ENCODE measurements at regions not wholly inside any gene's neighbourhood (a gene's known extent, or its start where the extent isn't known, plus 50 kb on each side); places are given as distances from the start of the nearest gene placed in this dataset.

- no peak for DNase-seq
These were observed 68.9 kb upstream of the TLE3 start for GRCh38 chr15:70166506-70167087.

- no peak for DNase-seq
These were observed 68.1 kb upstream of the TLE3 start for GRCh38 chr15:70165716-70166284.

GRCh38 chr15:70164910-70165715 is 67.4 kb upstream of the TLE3 start:
- DNase-seq = no peak

- DNase-seq = no peak
These were observed 66.6 kb upstream of the TLE3 start for GRCh38 chr15:70164156-70164900.

GRCh38 chr15:70160803-70161565 is 63.3 kb upstream of the TLE3 start:
- no peak for DNase-seq

- DNase-seq = no peak
These were observed 62.5 kb upstream of the TLE3 start for GRCh38 chr15:70160267-70160666.

- DNase-seq = no peak
These were observed 61.9 kb upstream of the TLE3 start for GRCh38 chr15:70159713-70160009.

- no peak for DNase-seq
These were observed 61.4 kb upstream of the TLE3 start for GRCh38 chr15:70159001-70159712.

GRCh38 chr15:70158309-70159000 is 60.7 kb upstream of the TLE3 start:
- DNase-seq = no peak

- no peak for DNase-seq
These were observed 59.1 kb upstream of the TLE3 start for GRCh38 chr15:70156671-70157271.

GRCh38 chr15:70154718-70155347 is 57.1 kb upstream of the TLE3 start:
- DNase-seq = no peak

- DNase-seq = no peak
These were observed 56.4 kb upstream of the TLE3 start for GRCh38 chr15:70153921-70154717.

- DNase-seq = no peak
These were observed 54.4 kb upstream of the TLE3 start for GRCh38 chr15:70152070-70152480.

GRCh38 chr15:70151462-70151861 is 53.7 kb upstream of the TLE3 start:
- no peak for DNase-seq

- no peak for DNase-seq
These were observed 53.3 kb upstream of the TLE3 start for GRCh38 chr15:70151003-70151402.

- no peak for DNase-seq
These were observed 52.7 kb upstream of the TLE3 start for GRCh38 chr15:70150405-70150747.

GRCh38 chr15:70149667-70150404 is 52.1 kb upstream of the TLE3 start:
- DNase-seq = no peak

GRCh38 chr15:70147778-70148177 is 50.1 kb upstream of the TLE3 start:
- no peak for DNase-seq
